IMR-90 (cell line): ENCODE measurements at regions not wholly inside any gene's neighbourhood (a gene's known extent, or its start where the extent isn't known, plus 50 kb on each side); places are given as distances from the start of the nearest gene placed in this dataset.

Source experiments
- ATAC-seq: fragments of 200-7000 bp; cut with Tn5 transposase; 2 replicates; pipeline ENCODE4 v1.9.1; 2020; ENCODE audit warnings: low read depth, mild to moderate bottlenecking, moderate library complexity
- BruUV-seq: library from RNA; stranded (reverse); fragments of 400-500 nt; replicated peaks from 2 replicates; lab custom pipeline; 2021; lab: Mats Ljungman, UMichigan
- CTCF ChIA-PET: fragments of 300-600 bp; formaldehyde crosslinking; extraction: SDS; loops from one replicate; lab custom pipeline; 2021; ENCODE audit warnings: antibody characterized with exemption; lab: Yijun Ruan, JAX
- POLR2A ChIA-PET: fragments of 300-600 bp; sonication (Branson Sonifier 250); formaldehyde crosslinking; loops from one replicate; lab custom pipeline; 2022; ENCODE audit warnings: antibody characterized with exemption; ENCODE audit not compliant: unreplicated experiment; lab: Charles Lee
- DNase-seq: peaks from one replicate; pipeline ENCODE4 v3.0.0; 2013
- H2AFZ ChIP-seq: replicated peaks from 2 replicates; pipeline ENCODE3; 2013; ENCODE audit warnings: low read length, mild to moderate bottlenecking; ENCODE audit not compliant: poor library complexity
- H2AK5ac ChIP-seq: 2 replicates; pipeline ENCODE4 v1.6.1; 2013; ENCODE audit warnings: low read depth, low read length, inconsistent platforms
- H2AK9ac ChIP-seq: replicated peaks from 2 replicates; pipeline ENCODE3; 2013; ENCODE audit warnings: mild to moderate bottlenecking, low read depth, low read length, moderate library complexity; ENCODE audit not compliant: poor library complexity
- H2BK120ac ChIP-seq: 2 replicates; pipeline ENCODE4 v1.6.1; 2013; ENCODE audit warnings: low read depth, low read length, inconsistent platforms
- H2BK15ac ChIP-seq: 3 replicates; pipeline ENCODE4 v1.6.1; 2013; ENCODE audit warnings: low read depth, low read length, inconsistent platforms
- H2BK20ac ChIP-seq: 2 replicates; pipeline ENCODE4 v1.6.1; 2013; ENCODE audit warnings: low read depth, mild to moderate bottlenecking, inconsistent platforms, low read length, moderate library complexity
- H2BK5ac ChIP-seq: 2 replicates; pipeline ENCODE4 v1.6.1; 2013; ENCODE audit warnings: mild to moderate bottlenecking, low read depth, low read length, inconsistent platforms; ENCODE audit not compliant: poor library complexity, severe bottlenecking
- H3K14ac ChIP-seq: replicated peaks from 2 replicates; pipeline ENCODE4 v1.6.1; 2013; ENCODE audit warnings: low read depth, low read length, inconsistent platforms
- H3K18ac ChIP-seq: 2 replicates; pipeline ENCODE4 v1.6.1; 2013; ENCODE audit warnings: low read depth, low read length, control low read depth
- H3K23ac ChIP-seq: 2 replicates; pipeline ENCODE4 v1.6.1; 2013; ENCODE audit warnings: low read depth, low read length, inconsistent platforms
- H3K27ac ChIP-seq: 2 replicates; pipeline ENCODE4 v1.5.1; 2013; ENCODE audit warnings: mild to moderate bottlenecking, control low read depth, low read length; ENCODE audit not compliant: insufficient read depth
- H3K27me3 ChIP-seq: 2 replicates; pipeline ENCODE4 v1.6.1; 2013; ENCODE audit warnings: low read length; ENCODE audit not compliant: control insufficient read depth, insufficient read depth
- H3K36me3 ChIP-seq: 2 replicates; pipeline ENCODE4 v1.6.1; 2013; ENCODE audit warnings: low read length, mixed read lengths; ENCODE audit not compliant: control insufficient read depth, insufficient read depth
- H3K4ac ChIP-seq: 2 replicates; pipeline ENCODE4 v1.6.1; 2013; ENCODE audit warnings: low read depth, low read length, inconsistent platforms
- H3K4me1 ChIP-seq: 2 replicates; pipeline ENCODE4 v1.6.1; 2013; ENCODE audit warnings: low read length, mixed read lengths; ENCODE audit not compliant: control insufficient read depth, insufficient read depth
- H3K4me2 ChIP-seq: 2 replicates; pipeline ENCODE4 v1.6.1; 2013; ENCODE audit warnings: low read depth, mild to moderate bottlenecking, control low read depth, low read length, moderate library complexity
- H3K4me3 ChIP-seq: 2 replicates; pipeline ENCODE4 v1.5.1; 2013; ENCODE audit warnings: low read depth, mild to moderate bottlenecking, control low read depth, low read length, moderate library complexity; ENCODE audit not compliant: insufficient read depth
- H3K56ac ChIP-seq: 2 replicates; pipeline ENCODE4 v1.6.1; 2013; ENCODE audit warnings: low read length, inconsistent platforms; ENCODE audit not compliant: insufficient read depth; ENCODE audit errors: extremely low read depth
- H3K79me1 ChIP-seq, 2 experiments: 2 replicates each; pipeline ENCODE4 v1.6.1; 2013; ENCODE audit warnings: low read length in 2 of 2, inconsistent platforms in 1 of 2, low read depth in 1 of 2
- H3K9ac ChIP-seq: 2 replicates; pipeline ENCODE4 v1.6.1; 2013; ENCODE audit warnings: low read depth, low read length, control low read depth
- H3K9me1 ChIP-seq: 2 replicates; pipeline ENCODE4 v1.6.1; 2013; ENCODE audit warnings: low read length, inconsistent platforms; ENCODE audit not compliant: insufficient read depth
- H3K9me3 ChIP-seq: 2 replicates; pipeline ENCODE4 v1.6.1; 2013; ENCODE audit warnings: low read length; ENCODE audit not compliant: control insufficient read depth, insufficient read depth
- H4K20me1 ChIP-seq: 2 replicates; pipeline ENCODE4 v1.6.1; 2013; ENCODE audit warnings: low read length, inconsistent platforms; ENCODE audit not compliant: insufficient read depth
- H4K5ac ChIP-seq: 2 replicates; pipeline ENCODE4 v1.6.1; 2013; ENCODE audit warnings: mild to moderate bottlenecking, low read depth, low read length, control low read depth
- H4K8ac ChIP-seq, 2 experiments: 2 replicates each; pipeline ENCODE4 v1.6.1; 2013; ENCODE audit warnings: low read depth in 2 of 2, low read length in 2 of 2, control low read depth in 1 of 2, inconsistent platforms in 1 of 2
- H4K91ac ChIP-seq: 2 replicates; pipeline ENCODE4 v1.6.1; 2013; ENCODE audit warnings: low read depth, low read length, inconsistent platforms; ENCODE audit not compliant: insufficient read depth
- BHLHE40 ChIP-seq: fragments of 150-350 bp; IDR thresholded peaks from 2 replicates; pipeline ENCODE4 v1.6.1; 2016; ENCODE audit warnings: mild to moderate bottlenecking, low read depth, low read length
- CEBPB ChIP-seq: IDR thresholded peaks from 2 replicates; pipeline ENCODE4 v1.6.1; 2012; ENCODE audit warnings: low read depth, low read length, improper control_type of control experiment
- CHD1 ChIP-seq: IDR thresholded peaks from 2 replicates; pipeline ENCODE4 v1.6.1; 2012; ENCODE audit warnings: low read depth, low read length, improper control_type of control experiment
- FOS ChIP-seq: fragments of 150-350 bp; IDR thresholded peaks from 2 replicates; pipeline ENCODE4 v1.6.1; 2016; ENCODE audit warnings: low read depth, low read length
- MAFK ChIP-seq: IDR thresholded peaks from 2 replicates; pipeline ENCODE4 v1.6.1; 2012; ENCODE audit warnings: low read depth, low read length, improper control_type of control experiment
- MAZ ChIP-seq: IDR thresholded peaks from 2 replicates; pipeline ENCODE4 v1.6.1; 2012; ENCODE audit warnings: low read depth, mild to moderate bottlenecking, low read length, improper control_type of control experiment, moderate library complexity, borderline replicate concordance
- MXI1 ChIP-seq: IDR thresholded peaks from 2 replicates; pipeline ENCODE4 v1.6.1; 2012; ENCODE audit warnings: low read depth, mild to moderate bottlenecking, low read length, moderate library complexity, borderline replicate concordance
- NFE2L2 ChIP-seq: fragments of 150-350 bp; IDR thresholded peaks from 2 replicates; pipeline ENCODE4 v1.6.1; 2016; ENCODE audit warnings: low read depth, mild to moderate bottlenecking, low read length
- POLR2A ChIP-seq: IDR thresholded peaks from 2 replicates; pipeline ENCODE4 v1.6.1; 2012; ENCODE audit warnings: mild to moderate bottlenecking, low read depth, low read length
- RAD21 ChIP-seq: IDR thresholded peaks from 2 replicates; pipeline ENCODE4 v1.6.1; 2012; ENCODE audit warnings: low read length, improper control_type of control experiment
- RCOR1 ChIP-seq: IDR thresholded peaks from 2 replicates; pipeline ENCODE4 v1.6.1; 2012; ENCODE audit warnings: mild to moderate bottlenecking, low read length, improper control_type of control experiment; ENCODE audit not compliant: insufficient replicate concordance
- RFX5 ChIP-seq: IDR thresholded peaks from 2 replicates; pipeline ENCODE4 v1.8.0; 2012; ENCODE audit warnings: low read depth, mild to moderate bottlenecking, low read length, moderate library complexity
- SMC3 ChIP-seq: fragments of 150-350 bp; IDR thresholded peaks from 2 replicates; pipeline ENCODE4 v1.6.1; 2016; ENCODE audit warnings: low read depth, mild to moderate bottlenecking, antibody characterized with exemption, low read length, moderate library complexity
- USF2 ChIP-seq: fragments of 150-350 bp; IDR thresholded peaks from 2 replicates; pipeline ENCODE4 v1.6.1; 2017; ENCODE audit warnings: mild to moderate bottlenecking, antibody characterized with exemption, low read length, low read depth
- WGBS, 2 experiments: methylation state at CpG; one replicate each; pipeline versions ENCODE4 v1.1.5 to v1.1.7; 2013; ENCODE audit warnings: missing lambda C conversion rate in 2 of 2; ENCODE audit not compliant: insufficient read length in 1 of 2; ENCODE audit errors: extremely low coverage in 2 of 2; 5-methylcytosine and 5-hydroxymethylcytosine counted together
- dilution Hi-C: fragments of 300-500 bp; cut with HindIII; formaldehyde crosslinking; loops from one replicate; pipeline ENCODE4 v1.14.3; 2018; ENCODE audit warnings: low sequenced_read_pairs; ENCODE audit not compliant: unreplicated experiment
- in situ Hi-C: fragments of 300-500 bp; cut with MboI; formaldehyde crosslinking; loops from 3 replicates; pipeline ENCODE4 v1.14.3; 2019; ENCODE audit warnings: low sequenced_read_pairs, inconsistent platforms, mixed read lengths
- intact Hi-C: fragments of 100-400 bp; cut with micrococcal nuclease; formaldehyde crosslinking; loops from 2 replicates; pipeline ENCODE4 v1.10.0; 2022
- TF ChIP-seq, protein P1 (sequence below): fragments of 150-350 bp; IDR thresholded peaks from 2 replicates; pipeline ENCODE4 v1.6.1; 2016; ENCODE audit warnings: low read depth, mild to moderate bottlenecking, low read length, moderate library complexity, borderline replicate concordance
- TF ChIP-seq, protein P2 (sequence below): conservative IDR thresholded peaks from 2 replicates; pipeline ENCODE4 v1.5.1; 2012; ENCODE audit warnings: mild to moderate bottlenecking, low read depth, low read length, improper control_type of control experiment

DNA sequence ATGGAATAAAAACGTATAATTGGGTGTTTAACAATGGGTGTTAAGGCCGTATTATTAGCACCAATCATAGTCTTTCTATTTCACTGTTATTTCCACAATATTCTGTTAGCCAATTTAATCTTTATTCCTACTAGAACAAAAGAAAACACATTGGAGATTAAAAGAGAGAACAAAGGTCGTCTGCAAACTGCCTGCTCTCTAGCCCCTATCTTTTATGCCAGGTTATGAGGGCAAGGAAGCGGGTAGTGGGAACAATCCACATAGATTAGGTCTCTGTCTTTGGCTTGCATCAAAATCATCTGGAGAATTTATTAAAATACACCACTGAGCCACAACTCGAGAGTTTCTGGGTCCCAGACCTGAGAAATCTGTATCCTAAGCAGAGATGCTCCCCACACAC lies 69.4 kb upstream of the DSC1 start:
- H4K20me1 ChIP-seq: no peaks in the 10 kb centered on the region
- no peak overlapping the region for H2BK120ac ChIP-seq
- H3K79me1 ChIP-seq: no peaks in the 10 kb centered on the region
- no peak overlapping the region for H3K56ac ChIP-seq
- TF ChIP-seq, protein P1, sequence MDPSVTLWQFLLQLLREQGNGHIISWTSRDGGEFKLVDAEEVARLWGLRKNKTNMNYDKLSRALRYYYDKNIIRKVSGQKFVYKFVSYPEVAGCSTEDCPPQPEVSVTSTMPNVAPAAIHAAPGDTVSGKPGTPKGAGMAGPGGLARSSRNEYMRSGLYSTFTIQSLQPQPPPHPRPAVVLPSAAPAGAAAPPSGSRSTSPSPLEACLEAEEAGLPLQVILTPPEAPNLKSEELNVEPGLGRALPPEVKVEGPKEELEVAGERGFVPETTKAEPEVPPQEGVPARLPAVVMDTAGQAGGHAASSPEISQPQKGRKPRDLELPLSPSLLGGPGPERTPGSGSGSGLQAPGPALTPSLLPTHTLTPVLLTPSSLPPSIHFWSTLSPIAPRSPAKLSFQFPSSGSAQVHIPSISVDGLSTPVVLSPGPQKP: no peak
- TF ChIP-seq USF2: no peak
- TF ChIP-seq MAZ: no peak
- TF ChIP-seq, protein P2, sequence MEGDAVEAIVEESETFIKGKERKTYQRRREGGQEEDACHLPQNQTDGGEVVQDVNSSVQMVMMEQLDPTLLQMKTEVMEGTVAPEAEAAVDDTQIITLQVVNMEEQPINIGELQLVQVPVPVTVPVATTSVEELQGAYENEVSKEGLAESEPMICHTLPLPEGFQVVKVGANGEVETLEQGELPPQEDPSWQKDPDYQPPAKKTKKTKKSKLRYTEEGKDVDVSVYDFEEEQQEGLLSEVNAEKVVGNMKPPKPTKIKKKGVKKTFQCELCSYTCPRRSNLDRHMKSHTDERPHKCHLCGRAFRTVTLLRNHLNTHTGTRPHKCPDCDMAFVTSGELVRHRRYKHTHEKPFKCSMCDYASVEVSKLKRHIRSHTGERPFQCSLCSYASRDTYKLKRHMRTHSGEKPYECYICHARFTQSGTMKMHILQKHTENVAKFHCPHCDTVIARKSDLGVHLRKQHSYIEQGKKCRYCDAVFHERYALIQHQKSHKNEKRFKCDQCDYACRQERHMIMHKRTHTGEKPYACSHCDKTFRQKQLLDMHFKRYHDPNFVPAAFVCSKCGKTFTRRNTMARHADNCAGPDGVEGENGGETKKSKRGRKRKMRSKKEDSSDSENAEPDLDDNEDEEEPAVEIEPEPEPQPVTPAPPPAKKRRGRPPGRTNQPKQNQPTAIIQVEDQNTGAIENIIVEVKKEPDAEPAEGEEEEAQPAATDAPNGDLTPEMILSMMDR: no peak
- no peak for TF ChIP-seq MXI1
- TF ChIP-seq SMC3: no peak
- TF ChIP-seq RFX5: no peak
- TF ChIP-seq CHD1: no peak
- no peak for TF ChIP-seq BHLHE40
- TF ChIP-seq MAFK: no peak
- TF ChIP-seq FOS: no peak
- no peak for TF ChIP-seq POLR2A
- TF ChIP-seq CEBPB: no peak
- no peak for TF ChIP-seq RCOR1
- TF ChIP-seq RAD21: no peak
- TF ChIP-seq NFE2L2: no peak
- WGBS, 2 experiments: no CpG with 5 or more reads among the region's 5 CpGs
- no peak overlapping the region for H3K23ac ChIP-seq
- H2AK5ac ChIP-seq: no peak overlapping the region
- H4K5ac ChIP-seq: no peak overlapping the region
- H4K91ac ChIP-seq: no peak overlapping the region
- intact Hi-C loops: no loop called here
- no peak overlapping the region; the same call in 2 of the 3 replicates for H2BK15ac ChIP-seq
- H3K4me3 ChIP-seq: no peak overlapping the region
- no peak overlapping the region for H4K8ac ChIP-seq
- peaks cover 4% of the 10 kb centered on the region; the same call in 1 of the 2 replicates for H3K4me1 ChIP-seq
- no peak overlapping the region for H3K9ac ChIP-seq
- H3K18ac ChIP-seq: no peak overlapping the region
- no TSS peak for BruUV-seq
- dilution Hi-C loops: no loop called here
- H3K4me2 ChIP-seq: no peak overlapping the region
- no peaks in the 10 kb centered on the region; the same call in 1 of the 2 replicates for H3K9me3 ChIP-seq
- H3K27me3 ChIP-seq: no peaks in the 10 kb centered on the region
- H3K4ac ChIP-seq: no peak overlapping the region
- H3K9me1 ChIP-seq: no peaks in the 10 kb centered on the region
- no peaks in the 10 kb centered on the region for H3K36me3 ChIP-seq
- no peak overlapping the region for H2BK5ac ChIP-seq
- no peak overlapping the region for H2AFZ ChIP-seq
- ChIA-PET CTCF (no interaction called here), POLR2A (no interaction called here)
- no peak for DNase-seq
- in situ Hi-C loops: no loop called here
- H2AK9ac ChIP-seq: no peak overlapping the region
- no peak overlapping the region for H3K14ac ChIP-seq
- ATAC-seq: no peak
- no peak overlapping the region for H2BK20ac ChIP-seq
- H3K27ac ChIP-seq: no peak overlapping the region
